GM19467 (cell line): ENCODE measurements at regions not wholly inside any gene's neighbourhood (a gene's known extent, or its start where the extent isn't known, plus 50 kb on each side); places are given as distances from the start of the nearest gene placed in this dataset.

ENCODE experiments used
- ATAC-seq: cut with Tn5 transposase; IDR thresholded peaks from one replicate; pipeline ENCODE4 v1.9.1; 2021; ENCODE audit warnings: mild to moderate bottlenecking, moderate library complexity; ENCODE audit not compliant: unreplicated experiment

- ATAC-seq = no peak
Observed at GRCh38 chr18:60552948-60553347, 180.4 kb upstream of the MC4R start.

DNA sequence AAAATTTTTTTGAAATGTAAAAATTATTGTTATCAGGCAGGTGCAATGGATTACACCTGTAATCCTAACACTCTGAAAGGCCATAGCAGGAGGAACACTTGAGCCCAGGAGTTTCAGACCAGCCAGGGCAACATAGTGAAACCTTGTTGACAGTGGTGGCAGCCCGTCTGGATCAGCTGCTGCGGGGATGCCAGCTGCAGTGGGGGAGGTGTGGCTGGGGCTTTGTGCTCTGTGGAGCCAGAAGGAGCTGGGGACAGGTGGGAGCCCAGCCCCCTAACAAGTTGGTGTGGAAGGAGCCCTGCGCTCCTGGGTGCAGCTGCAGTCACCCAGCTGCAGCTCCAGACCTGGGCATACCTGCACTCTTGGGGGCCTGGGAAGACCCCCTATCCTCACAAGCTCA lies 182.4 kb upstream of the MC4R start:
- ATAC-seq = no peak

GRCh38 chr18:60555625-60556024 lies 183.1 kb upstream of the MC4R start:
- ATAC-seq = no peak

GRCh38 chr18:60556326-60556725 lies 183.8 kb upstream of the MC4R start:
- no peak for ATAC-seq

- ATAC-seq = no peak
Observed at GRCh38 chr18:60560071-60560470, 187.5 kb upstream of the MC4R start.

- ATAC-seq = no peak
Observed at GRCh38 chr18:60563082-60563481, 190.5 kb upstream of the MC4R start.

GRCh38 chr18:60568220-60568619 lies 195.6 kb upstream of the MC4R start:
- ATAC-seq = no peak

- no peak for ATAC-seq
Observed at GRCh38 chr18:60570172-60570571, 197.6 kb upstream of the MC4R start.

- no peak for ATAC-seq
Observed at GRCh38 chr18:60577457-60577856, 204.9 kb upstream of the MC4R start.

- ATAC-seq = peak; percentile 56
Observed at GRCh38 chr18:60585670-60586069, 213.1 kb upstream of the MC4R start.

GRCh38 chr18:60593249-60593648 lies 220.7 kb upstream of the MC4R start:
- ATAC-seq = no peak

DNA sequence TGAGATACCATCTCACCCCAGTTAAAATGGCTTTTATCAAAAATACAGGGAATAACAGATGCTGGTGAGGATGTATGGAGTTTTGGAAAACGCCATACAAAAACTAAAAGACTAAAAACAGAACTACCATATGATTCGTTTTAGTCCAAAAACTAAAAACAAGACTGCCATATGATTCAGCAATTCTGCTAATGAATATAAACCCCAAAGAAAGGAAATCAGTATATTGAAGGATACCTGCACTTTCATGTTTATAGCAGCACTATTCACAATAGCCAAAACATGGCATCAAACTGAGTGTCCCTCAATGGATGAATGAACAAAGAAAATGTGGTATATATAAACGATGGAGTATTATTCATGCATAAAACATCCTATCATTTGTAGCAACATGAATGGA lies 224.4 kb upstream of the MC4R start:
- no peak for ATAC-seq

DNA sequence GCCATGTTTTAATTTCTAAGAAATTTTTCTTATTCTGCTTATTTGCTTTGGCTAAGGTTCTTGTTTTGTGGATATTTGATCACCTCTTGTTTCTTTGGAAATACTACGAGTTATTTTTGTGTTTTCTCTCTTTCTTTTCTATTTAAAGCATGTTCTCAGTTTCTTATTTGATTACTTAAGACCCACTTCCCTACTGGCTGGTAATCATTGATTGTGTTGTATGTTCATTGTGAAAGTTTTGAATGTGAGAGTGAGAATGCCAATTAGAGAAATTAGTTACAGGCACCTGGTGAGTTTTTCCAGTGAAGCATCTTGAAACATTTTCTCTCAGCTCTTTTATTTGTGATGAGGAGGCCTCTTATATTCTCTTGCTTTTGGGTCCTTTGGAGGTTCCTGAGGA lies 226.7 kb upstream of the MC4R start:
- peak; percentile 95 for ATAC-seq

GRCh38 chr18:60599995-60600394 lies 227.4 kb upstream of the MC4R start:
- ATAC-seq = no peak

DNA sequence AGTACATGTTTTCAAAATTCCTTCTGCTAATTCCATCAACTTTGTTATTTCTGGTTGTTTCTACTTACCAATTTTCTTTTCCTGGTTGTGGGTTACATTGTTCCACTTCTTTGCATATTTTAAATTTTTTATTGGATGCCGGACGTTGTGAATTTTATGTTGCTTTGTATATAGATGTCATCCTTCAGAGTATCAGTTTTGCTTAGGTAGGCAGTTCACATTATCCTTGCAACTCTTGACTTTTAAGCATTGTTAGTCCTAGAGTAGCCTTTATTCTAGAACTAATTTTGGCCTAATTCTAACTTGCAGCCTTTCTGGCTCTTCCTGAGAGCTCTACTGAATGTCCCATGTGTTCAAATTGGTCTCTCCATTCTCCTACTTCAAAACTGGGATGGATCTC lies 228.7 kb upstream of the MC4R start:
- no peak for ATAC-seq

- ATAC-seq = no peak
Observed at GRCh38 chr18:60623331-60623730, 250.8 kb upstream of the MC4R start.

GRCh38 chr18:60624207-60624606 lies 251.6 kb upstream of the MC4R start:
- ATAC-seq = no peak

DNA sequence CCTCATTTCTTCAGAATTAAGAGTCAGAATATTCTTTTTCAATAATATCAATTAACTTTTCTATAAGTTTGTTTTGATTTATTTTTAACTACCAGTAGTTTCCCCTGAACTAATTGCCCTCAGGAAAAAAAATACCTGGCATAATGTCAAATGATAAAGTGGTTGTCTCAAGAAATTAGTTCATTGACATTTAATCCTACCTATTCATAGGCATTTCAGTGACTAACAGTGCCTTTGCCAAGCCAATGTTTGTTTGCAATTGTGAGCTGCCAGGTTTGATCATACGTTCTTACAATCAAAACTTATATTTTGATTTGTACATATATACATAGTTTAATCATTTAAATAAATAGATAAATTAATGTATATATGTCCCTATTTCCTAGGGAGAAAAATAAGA lies 267.3 kb upstream of the MC4R start:
- no peak for ATAC-seq

DNA sequence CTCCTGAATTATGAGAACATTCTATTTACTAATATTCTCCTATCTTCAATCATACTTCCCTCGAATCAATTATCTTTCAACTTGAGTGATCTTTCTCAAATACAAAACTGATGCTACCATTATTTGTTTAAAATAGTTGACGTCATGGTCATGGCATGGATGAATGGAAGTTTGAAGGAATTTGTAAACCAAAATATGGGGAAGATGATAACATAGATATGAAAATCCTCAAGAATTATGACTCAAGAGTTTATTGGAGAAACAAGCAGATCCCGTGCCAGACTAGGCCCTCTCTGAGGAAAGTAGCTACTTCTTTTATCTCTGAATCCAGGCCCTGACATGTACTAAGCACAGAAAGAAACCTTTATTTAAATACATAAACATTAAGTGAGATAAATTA lies 270.4 kb upstream of the MC4R start:
- ATAC-seq = no peak

DNA sequence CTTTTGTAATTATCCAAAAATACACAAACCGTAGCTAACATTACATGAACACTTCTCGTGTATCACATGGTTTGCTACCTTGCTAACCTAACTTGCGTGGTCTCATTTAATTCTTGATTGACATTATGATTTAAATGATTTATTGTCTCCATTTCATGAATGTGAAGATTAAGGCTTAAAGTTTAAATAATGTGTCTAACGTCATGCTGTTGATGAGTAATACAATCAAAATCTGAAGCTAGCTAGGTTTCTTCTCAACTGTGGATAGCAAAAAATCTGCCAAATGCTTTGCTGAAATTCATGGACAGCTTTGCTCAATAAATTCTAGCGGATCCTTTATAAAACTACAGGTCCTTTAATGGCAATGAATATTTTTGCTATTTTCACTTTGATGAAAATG lies 274.1 kb upstream of the MC4R start:
- ATAC-seq = no peak

GRCh38 chr18:60649107-60649506 lies 276.5 kb upstream of the MC4R start:
- ATAC-seq = peak; percentile 90

DNA sequence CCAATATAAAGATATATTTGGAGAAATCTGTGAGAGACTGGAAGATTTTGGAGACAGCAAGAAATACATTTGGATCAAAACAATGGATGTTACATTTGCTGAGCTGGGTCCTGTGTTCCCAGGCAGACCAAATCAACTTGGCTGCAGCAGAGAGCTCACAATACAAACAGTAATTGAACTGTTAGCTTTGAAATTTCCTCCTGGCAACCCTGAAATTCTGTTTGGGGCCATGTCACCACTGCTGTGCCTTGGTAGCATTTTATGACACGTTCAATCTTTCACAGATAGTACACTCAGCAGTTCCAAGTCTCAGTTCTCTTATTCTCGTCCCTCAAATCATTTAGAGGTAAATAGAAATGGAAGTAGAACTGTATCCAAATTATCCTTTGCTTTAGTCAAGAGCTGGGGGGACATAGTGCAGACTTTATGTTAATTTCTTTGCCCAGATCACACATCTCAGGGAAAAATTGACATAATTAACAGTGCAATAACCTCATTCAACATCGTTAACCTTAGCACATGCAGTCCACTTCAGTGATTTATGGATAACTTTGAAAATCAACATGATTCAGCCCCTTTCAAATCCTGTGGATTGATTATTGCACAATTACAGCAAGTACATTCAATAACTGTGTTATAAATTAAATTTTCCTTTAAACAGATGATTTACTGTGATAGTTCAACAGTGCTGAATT lies 277.4 kb upstream of the MC4R start:
- ATAC-seq = no peak

GRCh38 chr18:60654298-60654697 lies 281.7 kb upstream of the MC4R start:
- no peak for ATAC-seq
